BLaER1 treated with 17β-estradiol and CSF1 and Interleukin-3, amounts not matched to agents 10 nM and 100 nM (cell line): ENCODE measurements at regions not wholly inside any gene's neighbourhood (a gene's known extent, or its start where the extent isn't known, plus 50 kb on each side); places are given as distances from the start of the nearest gene placed in this dataset.

Experiments
- H3K27ac ChIP-seq, 11 experiments: shearing (Covaris generic); formaldehyde crosslinking; 2 replicates each; pipeline ENCODE4 v1.8.1; 2022
- H3K27me3 ChIP-seq, 11 experiments: shearing (Covaris generic); formaldehyde crosslinking; 2 replicates each; pipeline ENCODE4 v1.8.1; 2022
- H3K36me3 ChIP-seq, 11 experiments: shearing (Covaris generic); formaldehyde crosslinking; 2 replicates each; pipeline ENCODE4 v1.8.1; 2022
- H3K4me1 ChIP-seq, 10 experiments: shearing (Covaris generic); formaldehyde crosslinking; 2 replicates each; pipeline ENCODE4 v1.8.1; 2022
- H3K4me2 ChIP-seq, 11 experiments: shearing (Covaris generic); formaldehyde crosslinking; 2 replicates each; pipeline ENCODE4 v1.8.1; 2022
- H3K4me3 ChIP-seq, 10 experiments: shearing (Covaris generic); formaldehyde crosslinking; 2 replicates each; pipeline ENCODE4 v1.8.1; 2022
- H3K9ac ChIP-seq, 11 experiments: shearing (Covaris generic); formaldehyde crosslinking; 2 replicates each; pipeline ENCODE4 v1.8.1; 2022
- H3K9me3 ChIP-seq, 11 experiments: shearing (Covaris generic); formaldehyde crosslinking; replicated peaks in 1 of 11; 2 replicates each; pipeline ENCODE4 v1.8.1; 2022
- H4K20me1 ChIP-seq, 11 experiments: shearing (Covaris generic); formaldehyde crosslinking; 2 replicates each; pipeline ENCODE4 v1.8.1; 2022
- Cebpa-rat ChIP-seq, 11 experiments: shearing (Covaris generic); IDR thresholded peaks; 2 replicates each; pipeline ENCODE4 v1.8.1; 2022

DNA sequence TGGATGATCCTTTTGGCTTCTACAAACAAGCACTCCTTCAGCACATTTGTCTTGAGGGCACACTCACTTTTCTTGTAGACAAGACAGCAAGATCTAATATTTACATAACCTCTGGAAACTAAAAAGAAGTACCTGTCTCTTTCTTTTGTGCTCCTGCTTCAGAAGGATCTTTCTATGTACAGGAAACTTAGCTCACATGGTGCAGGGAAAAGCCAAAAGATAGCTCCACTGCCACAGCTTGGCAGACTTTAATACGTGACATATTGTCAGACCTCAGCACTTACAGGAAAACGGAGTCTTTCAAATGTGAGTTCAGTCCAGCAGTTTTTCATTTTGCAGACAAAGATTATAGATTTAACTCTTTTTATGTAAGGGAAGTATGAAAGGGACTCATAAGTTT is 225.5 kb upstream of the SAMSN1 start:
- TF ChIP-seq Cebpa-rat (IDR thresholded peaks at IDR 0.05) = no peak
- Histone ChIP-seq H3K9me3 (no peaks in the 10 kb centered on the region), H3K4me1 (0 out of 20 replicates have a peak, but pooled peaks cover 0 to 5% (median 0%) of the 10 kb centered on the region in 10 experiments), H3K27me3 (no peaks in the 10 kb centered on the region), H3K4me3 (no peak overlapping the region), H3K27ac (no peak overlapping the region), H3K36me3 (no peaks in the 10 kb centered on the region), H3K9ac (no peak overlapping the region), H3K4me2 (no peak overlapping the region), H4K20me1 (no peaks in the 10 kb centered on the region)

- peaks cover 9 to 21% (median 15%) of the 10 kb centered on the region in 10 experiments for H3K4me1 ChIP-seq
- H3K36me3 ChIP-seq = no peaks in the 10 kb centered on the region
- no peak for TF ChIP-seq Cebpa-rat (IDR thresholded peaks at IDR 0.05)
- H3K27ac ChIP-seq = no peak overlapping the region
- no peak overlapping the region for H3K9ac ChIP-seq
- H3K4me2 ChIP-seq = no peak overlapping the region
- H4K20me1 ChIP-seq = no peaks in the 10 kb centered on the region
- peaks cover 0 to 17% (median 6%) of the 10 kb centered on the region in 11 experiments; a peak in 9 of 22 replicates for H3K9me3 ChIP-seq
- no peak overlapping the region for H3K4me3 ChIP-seq
- H3K27me3 ChIP-seq = no peaks in the 10 kb centered on the region
Measured at GRCh38 chr21:14768042-14768441, 221.9 kb upstream of the SAMSN1 start.

GRCh38 chr21:14767192-14767852 is 221.2 kb upstream of the SAMSN1 start:
- TF ChIP-seq Cebpa-rat (IDR thresholded peaks at IDR 0.05) = no peak
- Histone ChIP-seq H3K9me3 (peaks cover 0 to 17% (median 6%) of the 10 kb centered on the region in 11 experiments; a peak in 9 of 22 replicates), H3K4me2 (no peak overlapping the region), H3K9ac (no peak overlapping the region), H3K4me3 (no peak overlapping the region), H3K27ac (no peak overlapping the region), H3K27me3 (no peaks in the 10 kb centered on the region), H4K20me1 (no peaks in the 10 kb centered on the region), H3K4me1 (peaks cover 16 to 26% (median 21%) of the 10 kb centered on the region in 10 experiments), H3K36me3 (no peaks in the 10 kb centered on the region)

DNA sequence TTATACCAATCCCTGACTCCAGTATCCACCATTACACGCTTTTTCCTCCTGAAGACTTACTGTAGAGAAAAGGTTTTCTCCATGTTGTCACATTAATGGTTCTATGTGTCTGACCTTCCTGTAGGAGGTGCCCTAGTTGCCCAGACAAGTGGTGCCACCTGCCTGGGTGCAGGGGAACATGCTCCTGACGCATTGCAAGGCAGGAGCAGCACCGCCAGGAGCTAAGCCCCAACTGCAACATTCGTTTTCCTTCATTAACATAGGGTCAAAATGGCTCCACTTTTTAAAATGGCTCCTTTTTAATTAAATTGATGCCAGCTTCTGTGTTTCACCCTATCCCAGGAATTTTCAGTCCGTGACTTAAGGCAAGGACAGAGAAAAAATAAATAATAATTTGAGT is 220.1 kb upstream of the SAMSN1 start:
- Histone ChIP-seq H3K9me3 (peaks cover 0 to 17% (median 6%) of the 10 kb centered on the region in 11 experiments; a peak in 9 of 22 replicates), H3K4me1 (peaks cover 22 to 37% (median 32%) of the 10 kb centered on the region in 10 experiments), H4K20me1 (no peaks in the 10 kb centered on the region), H3K36me3 (no peaks in the 10 kb centered on the region), H3K27ac (no peak overlapping the region), H3K9ac (no peak overlapping the region), H3K27me3 (no peaks in the 10 kb centered on the region), H3K4me3 (no peak overlapping the region), H3K4me2 (no peak overlapping the region)
- no peak for TF ChIP-seq Cebpa-rat (IDR thresholded peaks at IDR 0.05)

- H3K4me1 ChIP-seq = peaks cover 22 to 49% (median 33%) of the 10 kb centered on the region in 10 experiments
- peak overlapping the region in 1 of 10 experiments; percentile 51; a peak in 1 of 20 replicates for H3K4me3 ChIP-seq
- H3K27me3 ChIP-seq = no peaks in the 10 kb centered on the region
- no peaks in the 10 kb centered on the region for H4K20me1 ChIP-seq
- H3K4me2 ChIP-seq = peak overlapping the region; percentile 66 to 93 (median 76)
- peak overlapping the region; percentile 29 to 81 (median 74); a peak in 21 of 22 replicates for H3K27ac ChIP-seq
- H3K9ac ChIP-seq = peak overlapping the region in 8 of 11 experiments; percentile 13 to 79 (median 70); a peak in 11 of 22 replicates
- peaks cover 10 to 24% (median 19%) of the 10 kb centered on the region in 11 experiments; a peak in 20 of 22 replicates for H3K9me3 ChIP-seq
- no peak for TF ChIP-seq Cebpa-rat (IDR thresholded peaks at IDR 0.05)
- H3K36me3 ChIP-seq = no peaks in the 10 kb centered on the region
Measured at GRCh38 chr21:14763695-14764064, 217.6 kb upstream of the SAMSN1 start.

DNA sequence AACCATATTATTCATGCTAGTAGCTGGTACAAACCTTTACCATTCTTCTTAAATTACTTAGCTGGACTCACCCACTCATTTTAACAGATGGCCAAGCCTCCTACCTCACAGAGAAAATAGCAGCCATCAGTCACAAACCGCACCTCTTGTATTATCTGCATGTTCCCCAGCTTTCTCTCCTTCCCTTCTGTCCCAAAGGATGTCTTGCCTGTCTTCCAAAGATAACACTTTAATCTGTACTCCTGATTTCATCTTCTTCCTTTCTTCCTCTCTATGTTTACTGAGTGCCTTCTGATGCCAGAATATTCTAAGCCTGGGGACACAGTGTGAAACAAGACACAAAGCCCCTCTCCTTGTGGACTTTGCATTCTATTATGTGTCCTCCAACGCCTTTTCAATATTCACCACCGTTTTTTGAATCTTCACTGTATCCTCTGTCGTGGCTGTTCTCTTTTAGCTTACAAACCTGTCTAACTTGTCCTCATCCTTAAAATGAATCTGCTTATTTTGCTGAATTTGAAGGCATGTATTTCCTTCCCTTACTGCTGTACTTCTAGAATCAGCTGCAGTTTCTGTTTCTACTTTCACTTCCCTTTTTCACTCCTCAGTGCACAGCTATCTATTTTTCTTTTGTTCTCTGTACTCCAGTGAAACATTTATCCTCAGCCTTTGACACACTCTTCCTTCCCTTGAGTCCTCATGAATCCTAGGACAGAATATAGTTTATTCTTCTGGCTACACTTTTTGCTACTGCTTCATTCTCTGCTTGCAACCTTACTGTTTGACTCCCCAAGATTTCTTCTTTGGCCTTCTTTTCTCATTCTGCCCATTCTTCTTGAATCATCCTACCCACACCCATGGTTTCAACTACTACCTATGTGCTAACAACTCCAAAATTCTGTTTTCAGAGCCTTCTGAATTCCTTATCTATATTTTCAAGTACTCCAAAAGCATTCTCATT is 216.9 kb upstream of the SAMSN1 start:
- peaks cover 22 to 46% (median 33%) of the 10 kb centered on the region in 10 experiments for H3K4me1 ChIP-seq
- H4K20me1 ChIP-seq = no peaks in the 10 kb centered on the region
- peaks cover 11 to 29% (median 24%) of the 10 kb centered on the region in 11 experiments; a peak in 20 of 22 replicates for H3K9me3 ChIP-seq
- TF ChIP-seq Cebpa-rat (IDR thresholded peaks at IDR 0.05) = no peak
- H3K36me3 ChIP-seq = peaks cover 0 to 4% (median 0%) of the 10 kb centered on the region in 11 experiments; a peak in 1 of 22 replicates
- peak overlapping the region; percentile 66 to 93 (median 76) for H3K4me2 ChIP-seq
- peak overlapping the region; percentile 18 to 79 (median 71) for H3K9ac ChIP-seq
- peak overlapping the region; percentile 29 to 81 (median 74) for H3K27ac ChIP-seq
- peak overlapping the region; percentile 3 to 58 (median 42); a peak in 15 of 20 replicates for H3K4me3 ChIP-seq
- no peaks in the 10 kb centered on the region for H3K27me3 ChIP-seq

DNA sequence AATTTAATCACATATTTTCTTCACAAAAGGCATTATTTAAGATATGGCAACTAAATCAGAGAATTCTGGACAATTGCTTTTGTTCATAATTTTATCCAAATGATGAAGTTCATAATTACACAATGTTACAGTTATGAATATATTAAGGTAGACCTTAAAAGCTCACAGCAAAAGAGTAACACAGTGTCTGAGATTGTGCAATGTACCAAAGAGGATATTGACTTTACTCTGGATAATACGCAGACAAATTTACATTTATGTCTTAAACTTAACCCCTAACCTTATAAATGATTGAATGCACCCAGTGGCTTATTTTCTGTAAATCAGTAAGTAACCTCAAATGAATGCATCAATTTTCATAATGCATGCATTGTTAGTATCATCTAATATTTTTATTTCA is 216.2 kb upstream of the SAMSN1 start:
- H3K27ac ChIP-seq = peak overlapping the region; percentile 29 to 81 (median 74); a peak in 20 of 22 replicates

GRCh38 chr21:14759285-14759684 is 213.2 kb upstream of the SAMSN1 start:
- no peaks in the 10 kb centered on the region for H3K27me3 ChIP-seq
- H3K36me3 ChIP-seq = peaks cover 0 to 7% (median 0%) of the 10 kb centered on the region in 11 experiments; a peak in 2 of 22 replicates
- H3K27ac ChIP-seq = no peak overlapping the region
- peaks cover 12 to 33% (median 17%) of the 10 kb centered on the region in 11 experiments; a peak in 20 of 22 replicates for H3K9me3 ChIP-seq
- H3K4me1 ChIP-seq = peaks cover 22 to 40% (median 30%) of the 10 kb centered on the region in 10 experiments
- no peaks in the 10 kb centered on the region for H4K20me1 ChIP-seq
- H3K4me3 ChIP-seq = peak overlapping the region in 1 of 10 experiments; percentile 15; a peak in 1 of 20 replicates
- no peak overlapping the region for H3K4me2 ChIP-seq
- TF ChIP-seq Cebpa-rat (IDR thresholded peaks at IDR 0.05) = no peak
- H3K9ac ChIP-seq = no peak overlapping the region

More for the DNA sequence above, 216.2 kb upstream of the SAMSN1 start:
- Histone ChIP-seq H3K4me1 (peaks cover 22 to 44% (median 33%) of the 10 kb centered on the region in 10 experiments), H3K9ac (peak overlapping the region; percentile 18 to 79 (median 71); a peak in 17 of 22 replicates), H3K4me3 (peak overlapping the region in 9 of 10 experiments; percentile 3 to 58 (median 41); a peak in 13 of 20 replicates), H3K36me3 (peaks cover 0 to 7% (median 0%) of the 10 kb centered on the region in 11 experiments; a peak in 2 of 22 replicates), H3K27me3 (no peaks in the 10 kb centered on the region), H4K20me1 (no peaks in the 10 kb centered on the region), H3K4me2 (peak overlapping the region; percentile 66 to 93 (median 76)), H3K9me3 (peaks cover 14 to 31% (median 24%) of the 10 kb centered on the region in 11 experiments; a peak in 20 of 22 replicates)
- 0 out of 22 replicates have a peak, but pooled peaks of 1 of the 11 experiments have one; percentile 9 for TF ChIP-seq Cebpa-rat (IDR thresholded peaks at IDR 0.05)
